IMR-90 (cell line): ENCODE measurements at regions not wholly inside any gene's neighbourhood (a gene's known extent, or its start where the extent isn't known, plus 50 kb on each side); places are given as distances from the start of the nearest gene placed in this dataset.

Experiments
- ATAC-seq: fragments of 200-7000 bp; cut with Tn5 transposase; 2 replicates; pipeline ENCODE4 v1.9.1; 2020; ENCODE audit warnings: low read depth, mild to moderate bottlenecking, moderate library complexity
- BruUV-seq: library from RNA; stranded (reverse); fragments of 400-500 nt; replicated peaks from 2 replicates; lab custom pipeline; 2021; lab: Mats Ljungman, UMichigan
- CTCF ChIA-PET: fragments of 300-600 bp; formaldehyde crosslinking; extraction: SDS; loops from one replicate; lab custom pipeline; 2021; ENCODE audit warnings: antibody characterized with exemption; lab: Yijun Ruan, JAX
- POLR2A ChIA-PET: fragments of 300-600 bp; sonication (Branson Sonifier 250); formaldehyde crosslinking; loops from one replicate; lab custom pipeline; 2022; ENCODE audit warnings: antibody characterized with exemption; ENCODE audit not compliant: unreplicated experiment; lab: Charles Lee
- DNase-seq: peaks from one replicate; pipeline ENCODE4 v3.0.0; 2013
- H2AFZ ChIP-seq: replicated peaks from 2 replicates; pipeline ENCODE3; 2013; ENCODE audit warnings: low read length, mild to moderate bottlenecking; ENCODE audit not compliant: poor library complexity
- H2AK5ac ChIP-seq: 2 replicates; pipeline ENCODE4 v1.6.1; 2013; ENCODE audit warnings: low read depth, low read length, inconsistent platforms
- H2AK9ac ChIP-seq: replicated peaks from 2 replicates; pipeline ENCODE3; 2013; ENCODE audit warnings: mild to moderate bottlenecking, low read depth, low read length, moderate library complexity; ENCODE audit not compliant: poor library complexity
- H2BK120ac ChIP-seq: 2 replicates; pipeline ENCODE4 v1.6.1; 2013; ENCODE audit warnings: low read depth, low read length, inconsistent platforms
- H2BK15ac ChIP-seq: 3 replicates; pipeline ENCODE4 v1.6.1; 2013; ENCODE audit warnings: low read depth, low read length, inconsistent platforms
- H2BK20ac ChIP-seq: 2 replicates; pipeline ENCODE4 v1.6.1; 2013; ENCODE audit warnings: low read depth, mild to moderate bottlenecking, inconsistent platforms, low read length, moderate library complexity
- H2BK5ac ChIP-seq: 2 replicates; pipeline ENCODE4 v1.6.1; 2013; ENCODE audit warnings: mild to moderate bottlenecking, low read depth, low read length, inconsistent platforms; ENCODE audit not compliant: poor library complexity, severe bottlenecking
- H3K14ac ChIP-seq: replicated peaks from 2 replicates; pipeline ENCODE4 v1.6.1; 2013; ENCODE audit warnings: low read depth, low read length, inconsistent platforms
- H3K18ac ChIP-seq: 2 replicates; pipeline ENCODE4 v1.6.1; 2013; ENCODE audit warnings: low read depth, low read length, control low read depth
- H3K23ac ChIP-seq: 2 replicates; pipeline ENCODE4 v1.6.1; 2013; ENCODE audit warnings: low read depth, low read length, inconsistent platforms
- H3K27ac ChIP-seq: 2 replicates; pipeline ENCODE4 v1.5.1; 2013; ENCODE audit warnings: mild to moderate bottlenecking, control low read depth, low read length; ENCODE audit not compliant: insufficient read depth
- H3K27me3 ChIP-seq: 2 replicates; pipeline ENCODE4 v1.6.1; 2013; ENCODE audit warnings: low read length; ENCODE audit not compliant: control insufficient read depth, insufficient read depth
- H3K36me3 ChIP-seq: 2 replicates; pipeline ENCODE4 v1.6.1; 2013; ENCODE audit warnings: low read length, mixed read lengths; ENCODE audit not compliant: control insufficient read depth, insufficient read depth
- H3K4ac ChIP-seq: 2 replicates; pipeline ENCODE4 v1.6.1; 2013; ENCODE audit warnings: low read depth, low read length, inconsistent platforms
- H3K4me1 ChIP-seq: 2 replicates; pipeline ENCODE4 v1.6.1; 2013; ENCODE audit warnings: low read length, mixed read lengths; ENCODE audit not compliant: control insufficient read depth, insufficient read depth
- H3K4me2 ChIP-seq: 2 replicates; pipeline ENCODE4 v1.6.1; 2013; ENCODE audit warnings: low read depth, mild to moderate bottlenecking, control low read depth, low read length, moderate library complexity
- H3K4me3 ChIP-seq: 2 replicates; pipeline ENCODE4 v1.5.1; 2013; ENCODE audit warnings: low read depth, mild to moderate bottlenecking, control low read depth, low read length, moderate library complexity; ENCODE audit not compliant: insufficient read depth
- H3K56ac ChIP-seq: 2 replicates; pipeline ENCODE4 v1.6.1; 2013; ENCODE audit warnings: low read length, inconsistent platforms; ENCODE audit not compliant: insufficient read depth; ENCODE audit errors: extremely low read depth
- H3K79me1 ChIP-seq, 2 experiments: 2 replicates each; pipeline ENCODE4 v1.6.1; 2013; ENCODE audit warnings: low read length in 2 of 2, inconsistent platforms in 1 of 2, low read depth in 1 of 2
- H3K9ac ChIP-seq: 2 replicates; pipeline ENCODE4 v1.6.1; 2013; ENCODE audit warnings: low read depth, low read length, control low read depth
- H3K9me1 ChIP-seq: 2 replicates; pipeline ENCODE4 v1.6.1; 2013; ENCODE audit warnings: low read length, inconsistent platforms; ENCODE audit not compliant: insufficient read depth
- H3K9me3 ChIP-seq: 2 replicates; pipeline ENCODE4 v1.6.1; 2013; ENCODE audit warnings: low read length; ENCODE audit not compliant: control insufficient read depth, insufficient read depth
- H4K20me1 ChIP-seq: 2 replicates; pipeline ENCODE4 v1.6.1; 2013; ENCODE audit warnings: low read length, inconsistent platforms; ENCODE audit not compliant: insufficient read depth
- H4K5ac ChIP-seq: 2 replicates; pipeline ENCODE4 v1.6.1; 2013; ENCODE audit warnings: mild to moderate bottlenecking, low read depth, low read length, control low read depth
- H4K8ac ChIP-seq, 2 experiments: 2 replicates each; pipeline ENCODE4 v1.6.1; 2013; ENCODE audit warnings: low read depth in 2 of 2, low read length in 2 of 2, control low read depth in 1 of 2, inconsistent platforms in 1 of 2
- H4K91ac ChIP-seq: 2 replicates; pipeline ENCODE4 v1.6.1; 2013; ENCODE audit warnings: low read depth, low read length, inconsistent platforms; ENCODE audit not compliant: insufficient read depth
- BHLHE40 ChIP-seq: fragments of 150-350 bp; IDR thresholded peaks from 2 replicates; pipeline ENCODE4 v1.6.1; 2016; ENCODE audit warnings: mild to moderate bottlenecking, low read depth, low read length
- CTCF ChIP-seq: conservative IDR thresholded peaks from 2 replicates; pipeline ENCODE4 v1.5.1; 2012; ENCODE audit warnings: mild to moderate bottlenecking, low read depth, low read length, improper control_type of control experiment
- FOS ChIP-seq: fragments of 150-350 bp; IDR thresholded peaks from 2 replicates; pipeline ENCODE4 v1.6.1; 2016; ENCODE audit warnings: low read depth, low read length
- MAFK ChIP-seq: IDR thresholded peaks from 2 replicates; pipeline ENCODE4 v1.6.1; 2012; ENCODE audit warnings: low read depth, low read length, improper control_type of control experiment
- MXI1 ChIP-seq: IDR thresholded peaks from 2 replicates; pipeline ENCODE4 v1.6.1; 2012; ENCODE audit warnings: low read depth, mild to moderate bottlenecking, low read length, moderate library complexity, borderline replicate concordance
- RAD21 ChIP-seq: IDR thresholded peaks from 2 replicates; pipeline ENCODE4 v1.6.1; 2012; ENCODE audit warnings: low read length, improper control_type of control experiment
- RCOR1 ChIP-seq: IDR thresholded peaks from 2 replicates; pipeline ENCODE4 v1.6.1; 2012; ENCODE audit warnings: mild to moderate bottlenecking, low read length, improper control_type of control experiment; ENCODE audit not compliant: insufficient replicate concordance
- SMC3 ChIP-seq: fragments of 150-350 bp; IDR thresholded peaks from 2 replicates; pipeline ENCODE4 v1.6.1; 2016; ENCODE audit warnings: low read depth, mild to moderate bottlenecking, antibody characterized with exemption, low read length, moderate library complexity
- USF2 ChIP-seq: fragments of 150-350 bp; IDR thresholded peaks from 2 replicates; pipeline ENCODE4 v1.6.1; 2017; ENCODE audit warnings: mild to moderate bottlenecking, antibody characterized with exemption, low read length, low read depth
- WGBS, 2 experiments: methylation state at CpG; one replicate each; pipeline versions ENCODE4 v1.1.5 to v1.1.7; 2013; ENCODE audit warnings: missing lambda C conversion rate in 2 of 2; ENCODE audit not compliant: insufficient read length in 1 of 2; ENCODE audit errors: extremely low coverage in 2 of 2; 5-methylcytosine and 5-hydroxymethylcytosine counted together
- dilution Hi-C: fragments of 300-500 bp; cut with HindIII; formaldehyde crosslinking; loops from one replicate; pipeline ENCODE4 v1.14.3; 2018; ENCODE audit warnings: low sequenced_read_pairs; ENCODE audit not compliant: unreplicated experiment
- in situ Hi-C: fragments of 300-500 bp; cut with MboI; formaldehyde crosslinking; loops from 3 replicates; pipeline ENCODE4 v1.14.3; 2019; ENCODE audit warnings: low sequenced_read_pairs, inconsistent platforms, mixed read lengths
- intact Hi-C: fragments of 100-400 bp; cut with micrococcal nuclease; formaldehyde crosslinking; loops from 2 replicates; pipeline ENCODE4 v1.10.0; 2022

- H4K20me1 ChIP-seq = no peaks in the 10 kb centered on the region
- no peaks in the 10 kb centered on the region for H3K9me3 ChIP-seq
- H3K79me1 ChIP-seq = no peaks in the 10 kb centered on the region
- peak; percentile 5 for DNase-seq
- H3K36me3 ChIP-seq = no peaks in the 10 kb centered on the region
- TF ChIP-seq RCOR1 (no peak), MXI1 (no peak), CTCF (no peak), RAD21 (no peak), BHLHE40 (no peak), MAFK (no peak), SMC3 (no peak), FOS (no peak), USF2 (no peak)
- no peak overlapping the region for H2BK120ac ChIP-seq
- dilution Hi-C loops = no loop called here
- CTCF ChIA-PET = no interaction called here
- no peak overlapping the region for H3K4ac ChIP-seq
- peak overlapping the region; percentile 32; the same call in 1 of the 2 replicates for H3K27ac ChIP-seq
- no peaks in the 10 kb centered on the region for H3K9me1 ChIP-seq
- no peak overlapping the region for H2AFZ ChIP-seq
- ATAC-seq = peak; percentile 90
- WGBS, 2 experiments = no CpG with 5 or more reads among the region's 3 CpGs
- H3K4me3 ChIP-seq = no peak overlapping the region
- H4K8ac ChIP-seq = no peak overlapping the region
- H3K56ac ChIP-seq = no peak overlapping the region
- no peak overlapping the region for H3K23ac ChIP-seq
- H4K5ac ChIP-seq = no peak overlapping the region; the same call in 1 of the 2 replicates
- H2BK20ac ChIP-seq = no peak overlapping the region
- no peaks in the 10 kb centered on the region for H3K4me1 ChIP-seq
- H2BK15ac ChIP-seq = no peak overlapping the region
- POLR2A ChIA-PET = no interaction called here
- no peak overlapping the region for H2AK9ac ChIP-seq
- H2AK5ac ChIP-seq = no peak overlapping the region
- H2BK5ac ChIP-seq = peak overlapping the region; percentile 47
- H3K4me2 ChIP-seq = 0 out of 2 replicates have a peak overlapping the region, but pooled peaks have one; percentile 8
- H3K14ac ChIP-seq = no peak overlapping the region
- H3K18ac ChIP-seq = 0 out of 2 replicates have a peak overlapping the region, but pooled peaks have one; percentile 30
- intact Hi-C loops = no loop called here
- no peak overlapping the region for H4K91ac ChIP-seq
- no TSS peak for BruUV-seq
- in situ Hi-C loops = no loop called here
- no peak overlapping the region for H3K9ac ChIP-seq
- H3K27me3 ChIP-seq = no peaks in the 10 kb centered on the region; the same call in none of the 2 replicates
Observed at GRCh38 chr20:16966276-16966880, 218.2 kb downstream of the OTOR start.
